Right forelimb (tissue), 1 donor: ENCODE measurements at regions not wholly inside any gene's neighbourhood (a gene's known extent, or its start where the extent isn't known, plus 50 kb on each side); places are given as distances from the start of the nearest gene placed in this dataset.
"Not testable (repeated sequence)": the region's sequence is repeated elsewhere in the genome, so short reads cannot be mapped to it uniquely, and the experiment has no call there.

ENCODE experiments used
- DNase-seq: peaks from one replicate; pipeline ENCODE4 v3.0.0-alpha.2; 2018

DNA sequence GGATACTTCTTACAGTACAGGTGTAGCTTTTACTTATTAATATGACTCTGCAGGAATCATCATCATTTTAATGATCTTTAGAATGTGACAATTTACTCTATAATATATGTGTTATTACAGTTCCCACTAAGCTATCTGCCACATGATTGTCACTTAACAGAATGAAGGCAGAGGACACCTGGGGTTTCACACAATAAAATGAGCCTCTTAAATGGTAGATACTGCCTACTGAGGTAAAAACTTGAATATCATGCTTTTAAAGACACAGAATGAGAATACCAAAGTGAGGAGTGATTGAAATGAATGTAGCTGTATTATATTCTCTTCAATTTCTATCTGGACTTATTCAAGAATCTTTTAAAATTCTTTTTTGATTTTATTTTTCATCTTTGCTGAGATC lies 1255.3 kb upstream of the LRRN3 start:
- DNase-seq, result no peak

DNA sequence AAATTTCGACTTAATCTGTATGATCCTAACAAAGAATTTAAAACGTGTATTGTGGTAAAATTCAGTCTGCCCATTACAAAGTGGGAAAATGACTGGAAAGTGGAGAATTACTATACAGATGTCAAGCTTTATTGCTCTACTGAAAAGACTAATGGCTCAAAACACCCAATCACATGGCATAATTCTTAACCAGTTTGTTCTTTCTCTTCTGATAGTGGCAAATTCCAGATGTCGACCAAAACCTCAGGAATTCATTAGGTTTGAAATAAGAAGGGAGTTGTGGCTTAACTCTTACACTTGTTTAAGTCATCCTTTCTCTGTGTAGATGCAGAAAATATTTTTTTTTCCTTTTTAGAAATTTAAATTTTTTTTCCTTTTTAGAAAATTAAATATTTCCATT lies 1254.9 kb upstream of the LRRN3 start:
- no peak for DNase-seq

DNA sequence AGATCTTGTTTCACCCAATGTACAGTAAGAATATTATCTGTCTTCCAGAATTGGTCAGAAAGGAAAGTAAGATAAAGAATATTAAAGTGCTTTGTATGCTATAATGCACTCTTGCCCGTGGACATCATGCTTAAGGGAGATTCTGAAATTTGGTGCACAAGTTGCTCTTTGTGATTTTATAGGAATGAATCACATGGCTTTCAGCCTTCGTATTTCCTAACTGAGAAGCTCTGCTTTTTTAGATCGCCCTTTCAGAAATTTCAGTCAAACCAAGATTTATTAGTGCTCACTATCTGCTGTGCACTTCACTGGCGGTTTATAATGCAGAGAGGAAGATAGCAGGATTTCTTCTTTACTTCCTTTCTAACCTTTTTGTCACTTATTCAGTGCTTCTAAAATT lies 1248.5 kb upstream of the LRRN3 start:
- no peak for DNase-seq

DNA sequence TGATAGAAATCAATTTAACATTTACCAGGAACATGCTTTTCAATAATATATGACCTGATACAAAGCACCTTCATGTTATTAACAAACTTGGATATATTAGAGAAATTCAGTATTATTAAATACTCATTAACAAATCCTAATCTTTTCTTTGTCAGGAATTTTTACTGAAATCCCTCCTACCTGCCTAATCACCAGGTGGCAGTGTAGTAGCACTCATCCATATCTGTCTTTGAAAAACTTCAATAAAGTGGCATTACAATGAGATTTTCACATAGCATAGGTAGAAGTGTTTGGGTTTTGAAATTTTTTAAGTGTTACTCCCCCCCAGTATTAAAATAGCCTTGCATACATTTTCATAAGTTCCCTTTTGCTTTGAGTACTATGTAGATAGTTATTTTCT lies 1246.6 kb upstream of the LRRN3 start:
- DNase-seq, result no peak

DNA sequence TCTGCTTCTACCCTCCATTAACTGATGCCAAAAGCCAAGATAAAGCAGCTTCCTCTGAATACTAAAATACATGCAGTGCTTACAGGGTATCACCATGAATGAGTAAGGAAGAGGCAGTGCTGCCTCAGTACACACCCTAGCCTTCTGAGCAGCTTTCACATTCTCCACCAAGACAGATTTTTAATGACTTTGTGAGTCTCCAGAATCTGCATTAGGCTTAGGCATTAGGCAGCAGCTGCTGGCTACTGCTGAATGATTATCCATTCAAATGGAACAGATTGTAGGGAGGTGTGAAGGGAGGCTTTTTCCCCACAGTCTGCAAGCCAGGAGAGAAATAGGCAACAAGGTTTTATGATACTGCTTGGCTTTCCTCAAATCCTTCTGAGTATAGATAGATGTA lies 1226.7 kb upstream of the LRRN3 start:
- DNase-seq, result no peak

DNA sequence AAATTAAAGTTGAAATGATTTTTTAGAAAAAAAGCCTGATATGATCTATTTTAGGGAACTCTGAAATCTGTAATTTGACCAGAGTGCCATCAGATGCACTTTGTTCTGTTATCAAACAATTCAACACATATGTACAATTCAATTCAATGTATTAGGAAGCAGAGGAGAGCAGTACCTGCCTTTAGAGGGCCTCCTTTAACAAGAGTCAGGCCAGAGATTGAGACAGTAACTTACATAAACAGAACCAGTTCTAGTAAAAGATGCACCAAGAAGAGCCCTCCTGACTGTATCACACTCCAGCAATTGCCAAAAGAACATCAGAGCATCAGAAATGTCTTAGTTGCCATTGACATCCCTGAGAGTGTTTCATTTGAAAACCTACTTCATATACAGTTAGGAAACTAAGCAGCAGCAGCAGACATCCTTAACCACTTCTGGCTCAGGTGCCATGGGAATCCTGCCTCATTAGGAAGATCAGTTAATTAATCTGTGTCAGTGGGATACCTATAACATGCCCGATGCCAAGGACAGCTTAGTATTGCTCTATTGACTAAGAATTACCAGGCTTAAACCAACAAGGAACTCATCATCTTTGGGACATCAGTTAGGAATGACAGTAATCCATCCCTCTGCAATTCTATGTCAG lies 1222.6 kb upstream of the LRRN3 start:
- DNase-seq, result no peak

DNA sequence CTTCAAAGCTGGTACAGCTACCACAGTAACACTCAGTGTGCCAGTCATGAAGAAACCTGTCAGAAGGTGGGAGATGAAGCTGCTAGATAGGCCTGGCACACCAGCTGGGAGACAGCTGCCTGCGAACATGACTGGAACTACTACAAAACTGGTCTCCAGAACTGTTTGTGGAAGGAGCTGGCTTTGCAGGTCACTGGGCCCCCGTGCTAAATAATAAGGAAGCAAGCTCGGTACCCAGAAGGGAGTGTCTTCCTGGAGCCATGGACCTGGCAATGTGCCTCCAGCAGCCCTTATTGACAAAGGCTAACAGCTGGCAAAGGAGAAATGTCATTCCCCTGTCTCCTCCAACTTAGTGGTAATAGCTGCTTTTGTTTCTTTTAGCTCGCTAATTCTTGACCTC lies 1217.6 kb upstream of the LRRN3 start:
- no peak for DNase-seq

DNA sequence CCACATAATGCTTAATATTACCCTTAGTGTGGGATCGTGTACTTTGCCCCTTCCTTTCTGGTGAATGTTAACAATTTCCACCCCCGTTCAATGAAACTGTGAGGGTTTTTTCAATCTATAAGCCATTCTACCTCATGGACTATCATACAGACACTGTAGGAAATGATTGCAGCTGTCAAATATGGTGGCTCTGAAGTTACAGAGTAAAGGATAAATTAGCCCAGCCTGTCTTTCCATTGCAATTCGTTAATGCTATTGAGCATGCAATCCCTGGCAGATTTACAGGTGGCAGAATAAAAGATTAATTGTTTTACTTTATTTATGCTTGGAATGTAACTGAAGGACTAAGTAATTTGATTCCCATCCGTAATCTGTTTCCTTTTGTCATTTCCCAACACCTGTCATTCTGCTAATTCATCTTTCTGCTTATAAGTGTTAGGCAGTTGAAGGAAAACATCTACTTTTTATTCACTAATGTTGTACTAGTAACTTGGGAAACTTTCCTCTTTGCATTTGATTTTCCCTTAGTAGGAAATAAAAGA lies 1211.6 kb upstream of the LRRN3 start:
- DNase-seq, result no peak

DNA sequence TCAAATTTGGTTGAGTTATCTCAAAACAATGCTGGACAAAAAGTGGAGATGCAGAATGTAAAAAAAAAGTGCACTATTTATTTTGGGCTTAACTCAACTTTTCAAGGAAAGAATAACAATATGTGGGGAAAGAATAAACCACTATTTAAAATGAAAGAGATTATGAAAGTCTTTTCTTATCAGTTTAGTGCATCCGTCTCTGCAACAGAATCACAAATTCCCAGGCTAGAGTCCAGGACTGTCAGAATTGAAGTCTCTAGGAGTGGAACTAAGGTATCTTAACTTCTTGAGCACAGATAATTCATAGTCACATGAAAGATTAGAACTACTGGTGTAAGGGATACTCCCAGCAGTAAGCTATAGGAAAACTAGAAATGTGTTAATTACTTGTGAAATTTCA lies 1200.3 kb upstream of the LRRN3 start:
- no peak for DNase-seq

DNA sequence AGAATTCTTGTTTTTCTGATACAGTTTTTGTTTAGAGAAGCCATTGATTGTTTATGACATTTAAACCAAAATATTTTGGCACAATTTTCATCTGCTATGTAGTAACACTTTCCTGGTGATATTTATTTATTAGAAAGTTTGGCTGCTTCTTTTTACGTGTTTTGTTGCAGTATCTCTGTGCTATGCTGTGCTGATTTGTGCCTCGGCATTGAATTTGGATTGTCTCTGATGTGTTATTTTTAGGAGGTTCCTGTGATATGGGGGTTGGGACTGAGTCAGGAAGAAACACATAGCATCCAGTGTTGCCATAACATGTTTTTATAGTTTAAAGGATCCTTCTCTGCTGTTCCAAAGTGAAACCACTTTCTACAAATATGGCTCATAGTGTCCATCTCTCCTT lies 1197.7 kb upstream of the LRRN3 start:
- no peak for DNase-seq

DNA sequence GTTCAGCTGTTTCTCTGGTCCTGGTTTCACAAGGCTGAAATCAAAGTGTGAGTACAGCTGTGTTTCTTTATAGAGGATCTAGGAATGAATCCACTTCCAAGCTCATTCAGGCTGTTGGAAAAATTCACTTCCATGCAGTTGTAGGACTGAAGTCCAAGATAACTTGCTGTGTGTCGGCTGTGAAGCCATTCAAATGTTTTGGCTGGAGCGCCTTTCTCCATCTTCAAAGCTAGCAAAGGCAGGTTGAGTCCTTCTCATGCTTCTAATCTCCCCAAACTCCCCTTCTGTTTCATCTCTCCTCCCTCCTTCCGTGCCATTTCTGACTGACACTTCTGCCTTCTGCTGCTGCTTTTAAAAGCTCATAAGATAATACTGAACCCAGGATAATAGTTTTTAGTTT lies 1195.4 kb upstream of the LRRN3 start:
- DNase-seq, result no peak

DNA sequence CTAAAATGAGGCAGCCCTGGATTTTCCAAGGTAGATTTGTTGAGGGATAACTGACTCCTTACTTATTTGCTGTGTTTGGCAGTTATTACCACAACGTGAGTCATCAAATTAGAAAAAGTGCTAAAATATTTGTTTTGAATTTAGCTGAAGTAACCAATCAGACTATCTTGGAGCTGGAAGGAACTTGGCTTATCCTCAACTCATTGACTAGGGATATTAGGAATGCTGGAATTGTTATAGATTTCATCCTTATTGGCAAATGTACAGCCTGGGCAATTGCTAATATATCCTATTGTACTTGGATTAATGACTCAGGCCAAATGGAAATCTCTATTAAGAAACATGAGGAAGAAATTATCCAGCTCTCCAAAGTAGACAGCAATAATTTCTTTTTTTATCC lies 1189.0 kb upstream of the LRRN3 start:
- no peak for DNase-seq

DNA sequence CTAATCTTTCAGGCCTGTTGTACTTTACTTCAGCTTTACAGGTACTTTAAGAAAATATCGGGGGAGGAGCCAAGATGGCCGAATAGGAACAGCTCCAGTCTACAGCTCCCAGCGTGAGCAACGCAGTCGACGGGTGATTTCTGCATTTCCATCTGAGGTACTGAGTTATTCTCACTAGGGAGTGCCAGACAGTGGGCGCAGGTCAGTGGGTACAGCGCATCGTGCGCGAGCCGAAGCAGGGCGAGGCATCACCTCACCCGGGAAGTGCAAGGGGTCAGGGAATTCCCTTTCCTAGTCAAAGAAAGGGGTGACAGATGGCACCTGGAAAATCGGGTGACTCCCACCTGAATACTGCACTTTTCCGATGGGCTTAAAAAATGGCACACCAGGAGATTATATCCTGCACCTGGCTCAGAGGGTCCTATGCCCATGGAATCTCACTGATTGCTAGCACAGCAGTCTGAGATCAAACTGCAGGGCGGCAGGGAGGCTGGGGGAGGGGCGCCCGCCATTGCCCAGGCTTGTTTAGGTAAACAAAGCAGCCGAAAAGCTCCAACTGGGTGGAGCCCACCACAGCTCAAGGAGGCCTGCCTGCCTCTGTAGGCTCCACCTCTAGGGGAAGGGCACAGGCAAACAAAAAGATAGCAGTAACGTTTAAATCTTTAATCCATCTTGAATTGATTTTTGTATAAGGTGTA lies 1185.4 kb upstream of the LRRN3 start:
- not testable (repeated sequence) for DNase-seq

DNA sequence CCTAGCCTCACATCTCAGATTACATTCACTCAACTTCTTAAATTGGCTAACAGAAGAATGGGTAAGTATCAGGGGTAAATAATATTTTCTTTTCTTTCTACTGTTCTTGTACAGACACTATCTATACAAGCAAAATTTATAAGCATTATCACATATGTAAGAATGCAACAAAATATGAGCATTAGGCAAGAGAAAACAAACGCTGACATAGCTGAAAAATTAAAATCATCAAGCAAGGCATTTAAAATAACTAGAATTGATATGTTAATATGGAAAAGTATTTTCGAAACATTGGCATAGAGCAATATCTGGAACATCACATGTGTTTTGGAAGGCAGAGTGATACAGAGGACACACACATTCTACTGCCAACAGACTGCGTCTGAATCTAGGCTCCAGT lies 1175.3 kb upstream of the LRRN3 start:
- no peak for DNase-seq

DNA sequence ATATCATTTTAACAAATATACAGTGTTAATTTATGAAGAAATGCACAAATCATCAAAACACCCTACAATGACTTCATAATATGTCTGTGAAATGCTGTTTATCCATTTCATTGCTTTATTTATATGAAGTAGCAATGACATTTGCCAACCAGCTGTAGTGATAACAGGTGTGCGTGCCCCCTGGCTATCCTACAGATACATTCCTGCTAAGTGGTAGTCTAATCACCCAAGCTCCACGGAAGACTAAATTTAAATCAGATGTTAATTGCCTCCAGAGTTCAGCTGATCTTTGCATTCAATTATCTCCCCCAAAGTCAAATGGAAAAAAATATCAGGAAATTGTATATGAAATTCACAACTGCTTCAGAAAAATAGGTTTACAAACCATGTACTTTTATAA lies 1164.2 kb upstream of the LRRN3 start:
- DNase-seq, result no peak

DNA sequence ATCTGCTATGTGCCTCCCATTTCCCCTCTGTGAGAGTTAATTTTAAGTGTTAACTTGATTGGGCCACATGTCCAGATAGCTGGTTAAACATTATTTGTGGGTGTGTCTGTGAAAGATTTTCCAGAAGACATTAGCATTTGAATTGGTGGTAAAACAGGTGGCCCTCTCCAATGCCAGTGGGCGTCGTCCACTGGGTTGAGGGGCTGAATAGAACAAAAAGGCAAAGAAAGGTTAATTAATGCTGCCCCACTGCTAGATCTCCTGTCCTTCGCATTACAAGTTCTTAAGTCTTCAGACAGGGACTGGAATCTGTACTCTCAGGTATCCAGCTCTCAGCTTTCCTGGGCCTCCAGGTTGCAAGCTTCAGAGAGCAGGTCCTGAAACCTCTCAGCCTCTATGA lies 1160.9 kb upstream of the LRRN3 start:
- DNase-seq, result no peak

DNA sequence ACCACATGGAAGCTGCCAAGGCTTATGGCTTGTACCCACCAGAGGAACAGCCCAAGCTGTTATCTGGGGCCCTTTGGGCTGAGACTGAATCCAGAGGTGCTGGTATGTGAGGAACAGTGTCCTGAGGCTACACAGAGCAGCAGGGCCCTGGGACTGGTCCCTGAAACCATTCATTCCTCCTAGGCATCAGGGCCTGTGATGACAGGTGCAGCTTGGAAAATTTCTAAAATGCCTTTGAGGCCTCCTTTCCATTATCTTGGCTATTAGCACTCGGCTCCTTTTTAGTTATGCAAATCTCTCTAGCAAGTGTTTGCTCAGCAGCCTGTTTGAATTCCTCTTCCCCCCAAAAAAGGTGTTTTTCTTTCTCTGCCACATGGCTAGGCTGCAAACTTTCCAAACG lies 1151.7 kb upstream of the LRRN3 start:
- DNase-seq, result no peak

DNA sequence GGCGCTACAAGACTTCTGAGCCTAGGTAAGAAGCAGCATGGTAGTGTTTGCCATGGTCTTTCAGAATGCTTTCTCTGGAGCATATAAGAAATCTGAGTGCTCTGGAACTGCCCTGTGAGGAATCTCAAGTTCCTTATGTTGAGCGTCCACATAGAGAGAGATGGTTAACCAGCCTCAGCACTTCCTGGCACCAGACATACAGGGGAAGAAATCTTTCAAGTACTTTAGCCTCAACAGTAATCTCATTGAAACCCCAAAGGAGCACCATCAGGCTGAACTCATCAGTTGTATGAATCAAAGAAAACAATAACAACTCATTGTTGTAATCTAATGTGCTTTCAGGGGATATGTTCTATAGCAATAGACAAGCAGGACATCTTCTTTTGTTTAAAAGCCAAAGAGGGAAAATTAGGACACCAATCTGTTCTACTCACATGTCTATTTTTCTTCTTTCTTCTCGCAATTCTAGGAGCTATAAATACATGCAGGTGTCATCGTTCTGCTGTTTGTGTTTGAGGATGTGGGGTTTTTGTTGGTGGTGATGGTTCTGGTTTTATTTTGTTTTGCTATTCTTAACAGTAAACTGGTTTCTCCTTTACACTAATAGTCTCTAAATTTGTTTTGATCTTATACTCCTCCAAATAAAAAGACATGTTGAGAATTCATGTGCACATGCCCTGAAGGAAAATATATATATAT lies 1145.0 kb upstream of the LRRN3 start:
- DNase-seq, result no peak

DNA sequence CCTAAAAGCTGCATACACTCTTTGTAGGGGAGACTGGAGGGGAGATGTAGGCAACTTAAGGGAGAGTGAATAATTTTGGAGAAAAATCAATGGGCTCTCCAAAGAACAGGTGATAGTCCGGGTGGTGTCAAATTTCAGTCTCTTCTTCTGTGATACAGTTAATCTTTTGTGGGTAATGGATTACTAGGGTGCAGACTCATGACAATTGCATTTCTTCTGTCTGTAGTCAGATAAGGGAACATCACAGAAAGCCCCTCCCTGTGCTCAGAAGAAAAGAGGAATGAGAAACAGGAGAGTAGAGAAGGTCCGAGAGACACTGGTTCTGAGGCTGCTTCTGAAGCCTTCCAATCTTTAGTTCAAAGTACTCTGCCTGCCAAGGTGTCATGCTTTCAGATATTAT lies 1140.7 kb upstream of the LRRN3 start:
- DNase-seq, result no peak

DNA sequence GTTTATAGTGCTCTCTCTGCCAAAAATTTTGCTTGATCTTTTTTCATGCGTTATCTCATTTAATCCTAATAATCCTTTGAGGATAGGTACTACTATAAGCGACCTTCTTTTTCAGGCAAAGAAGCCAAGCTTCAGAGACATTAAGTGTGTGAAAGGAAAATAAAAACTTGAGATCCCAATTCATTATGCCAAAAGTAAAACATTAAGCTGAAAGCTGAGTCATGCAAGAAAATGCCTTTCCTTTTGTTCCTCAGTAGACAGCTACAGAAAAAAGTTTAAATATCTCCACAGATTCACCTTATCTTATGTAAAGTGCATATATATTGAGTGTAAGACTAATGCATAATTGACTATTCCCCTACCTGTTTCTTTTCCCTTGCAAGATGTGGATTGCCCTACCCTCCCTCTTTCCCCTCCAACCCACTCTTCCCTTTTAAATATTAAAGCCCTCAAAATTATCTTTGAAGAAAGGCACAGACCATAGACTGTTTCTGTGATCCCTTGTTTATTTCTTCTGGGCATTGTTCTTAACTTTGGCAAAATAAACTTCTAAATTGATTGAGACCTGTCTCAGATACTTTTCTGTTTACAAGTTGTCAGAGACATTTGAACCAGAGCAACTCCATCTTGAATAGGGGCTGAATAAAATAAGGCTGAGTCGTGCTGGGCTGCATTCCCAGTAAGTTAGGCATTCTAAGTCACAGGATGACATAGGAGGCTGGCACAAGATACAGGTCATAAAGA lies 1139.9 kb upstream of the LRRN3 start:
- no peak for DNase-seq

DNA sequence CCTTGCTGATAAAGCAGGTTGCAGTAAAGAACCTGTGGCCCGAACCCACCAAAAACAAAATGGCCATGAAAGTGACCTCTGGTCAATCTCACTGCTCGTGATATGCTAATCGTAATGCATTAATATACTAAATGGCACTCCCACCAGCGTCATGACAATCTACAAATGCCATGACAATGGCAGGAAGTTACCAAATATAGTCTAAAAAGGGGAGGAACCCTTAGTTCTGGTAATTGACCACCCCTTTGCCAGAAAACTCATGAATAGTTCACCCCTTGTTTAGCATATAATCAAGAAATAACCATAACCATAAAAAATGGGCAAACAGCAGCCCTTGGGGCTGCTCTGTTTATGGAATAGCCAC lies 1139.4 kb upstream of the LRRN3 start:
- no peak for DNase-seq

DNA sequence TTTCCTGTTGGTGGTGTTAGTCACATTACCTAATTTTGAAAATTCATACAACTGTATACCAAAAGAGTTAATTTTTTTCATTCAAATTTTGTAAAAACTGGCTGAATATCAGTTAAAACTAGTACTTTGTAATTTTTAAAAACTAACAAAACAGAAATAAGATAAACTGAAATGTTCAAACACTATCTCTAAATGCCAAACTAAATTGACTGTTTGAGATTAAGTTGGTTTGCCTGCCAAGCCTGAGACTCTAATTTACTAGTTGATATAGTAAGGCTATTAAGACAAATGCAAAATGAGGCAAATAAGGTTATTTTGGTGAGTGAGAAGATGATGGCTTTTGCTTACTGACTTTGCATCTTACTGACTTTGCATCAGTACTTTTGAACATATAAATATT lies 1134.9 kb upstream of the LRRN3 start:
- no peak for DNase-seq

DNA sequence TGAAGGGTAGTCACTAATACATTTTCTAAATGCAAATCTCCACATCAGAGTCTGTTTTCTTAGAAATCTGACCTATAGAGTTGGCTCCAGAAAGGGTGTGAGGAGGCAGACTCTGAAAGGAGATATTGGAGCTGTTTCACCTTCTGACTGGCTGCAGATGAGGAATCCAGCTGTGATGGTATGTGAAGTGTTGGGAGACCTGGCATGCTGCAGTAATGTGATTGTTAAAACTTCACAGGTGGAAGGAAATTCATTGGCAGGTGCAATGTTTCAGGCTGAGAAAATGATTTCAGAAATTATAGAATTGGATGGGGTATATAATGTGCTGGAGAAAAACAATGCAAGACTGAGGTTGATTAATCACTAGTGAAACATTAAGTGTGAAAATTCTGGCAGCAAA lies 1134.0 kb upstream of the LRRN3 start:
- no peak for DNase-seq

DNA sequence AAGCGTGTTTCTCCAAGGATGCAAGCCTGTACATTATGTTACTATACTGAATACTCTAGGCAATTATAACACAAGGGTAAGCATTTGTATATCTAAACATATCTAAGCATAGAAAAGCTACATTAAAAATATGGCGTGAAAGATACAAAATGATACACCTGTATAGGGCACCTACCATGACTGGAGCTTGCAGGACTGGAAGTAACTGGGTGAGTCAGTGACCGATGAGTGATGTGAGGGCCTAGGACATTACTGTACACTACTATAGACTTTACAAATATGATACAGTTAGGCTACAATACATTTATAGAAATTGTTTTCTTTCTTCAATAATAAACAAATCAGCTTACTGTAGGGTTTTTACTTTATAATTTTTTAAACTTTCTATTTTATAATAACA lies 1127.2 kb upstream of the LRRN3 start:
- DNase-seq, result no peak
